H9 (cell line): ENCODE measurements at regions not wholly inside any gene's neighbourhood (a gene's known extent, or its start where the extent isn't known, plus 50 kb on each side); places are given as distances from the start of the nearest gene placed in this dataset.

Experiments
- DNase-seq: peaks from one replicate; pipeline ENCODE4 v3.0.0-alpha.2; 2017
- H2AFZ ChIP-seq: one replicate; pipeline ENCODE4 v1.6.1; 2013; ENCODE audit warnings: mild to moderate bottlenecking, low read length, control low read depth, moderate library complexity
- H2AK5ac ChIP-seq: 2 replicates; pipeline ENCODE4 v1.6.1; 2013; ENCODE audit warnings: low read length, control low read depth, mixed read lengths; ENCODE audit not compliant: insufficient read length
- H2BK120ac ChIP-seq: one replicate; pipeline ENCODE4 v1.6.1; 2013; ENCODE audit warnings: low read depth, mild to moderate bottlenecking, low read length, control low read depth, inconsistent platforms; ENCODE audit not compliant: poor library complexity, severe bottlenecking
- H2BK12ac ChIP-seq: 2 replicates; pipeline ENCODE4 v1.6.1; 2013; ENCODE audit warnings: low read length, control low read depth, mixed read lengths, low read depth; ENCODE audit not compliant: insufficient read length
- H2BK15ac ChIP-seq: 2 replicates; pipeline ENCODE4 v1.6.1; 2013; ENCODE audit warnings: low read depth, low read length, control low read depth
- H2BK20ac ChIP-seq: one replicate; pipeline ENCODE4 v1.6.1; 2013; ENCODE audit warnings: low read depth, mild to moderate bottlenecking, low read length, control low read depth, inconsistent platforms; ENCODE audit not compliant: poor library complexity, severe bottlenecking
- H2BK5ac ChIP-seq: 2 replicates; pipeline ENCODE4 v1.6.1; 2013; ENCODE audit warnings: low read length, control low read depth, mixed read lengths; ENCODE audit not compliant: insufficient read length
- H3K14ac ChIP-seq: 2 replicates; pipeline ENCODE4 v1.6.1; 2013; ENCODE audit warnings: low read length, control low read depth; ENCODE audit not compliant: insufficient read depth
- H3K18ac ChIP-seq: 2 replicates; pipeline ENCODE4 v1.6.1; 2013; ENCODE audit warnings: low read depth, mild to moderate bottlenecking, mixed read lengths, low read length, control low read depth; ENCODE audit not compliant: insufficient read length
- H3K23ac ChIP-seq: 2 replicates; pipeline ENCODE4 v1.6.1; 2013; ENCODE audit warnings: low read length, control low read depth, mixed read lengths, low read depth; ENCODE audit not compliant: insufficient read length
- H3K23me2 ChIP-seq: 2 replicates; pipeline ENCODE4 v1.6.1; 2013; ENCODE audit warnings: low read depth, mild to moderate bottlenecking, mixed read lengths, low read length, control low read depth; ENCODE audit not compliant: insufficient read length, poor library complexity, severe bottlenecking
- H3K27ac ChIP-seq: 2 replicates; pipeline ENCODE4 v1.5.1; 2013; ENCODE audit warnings: low read length, control low read depth, mixed read lengths, low read depth; ENCODE audit not compliant: insufficient read length
- H3K27me3 ChIP-seq: 2 replicates; pipeline ENCODE4 v1.6.1; 2013; ENCODE audit warnings: low read length, control low read depth, inconsistent platforms; ENCODE audit not compliant: insufficient read depth
- H3K4ac ChIP-seq: 2 replicates; pipeline ENCODE4 v1.6.1; 2013; ENCODE audit warnings: low read depth, mild to moderate bottlenecking, control low read depth, inconsistent platforms, low read length, moderate library complexity
- H3K4me1 ChIP-seq: 2 replicates; pipeline ENCODE4 v1.6.1; 2013; ENCODE audit warnings: low read length, control low read depth, inconsistent platforms; ENCODE audit not compliant: insufficient read depth
- H3K4me2 ChIP-seq: 2 replicates; pipeline ENCODE4 v1.6.1; 2013; ENCODE audit warnings: low read length, control low read depth, mixed read lengths; ENCODE audit not compliant: insufficient read length, insufficient read depth
- H3K56ac ChIP-seq: 2 replicates; pipeline ENCODE4 v1.6.1; 2013; ENCODE audit warnings: low read depth, mild to moderate bottlenecking, mixed read lengths, low read length, control low read depth; ENCODE audit not compliant: insufficient read length
- H3K79me1 ChIP-seq: 2 replicates; pipeline ENCODE4 v1.6.1; 2013; ENCODE audit warnings: low read depth, mild to moderate bottlenecking, moderate library complexity, low read length, control low read depth, inconsistent platforms; ENCODE audit not compliant: insufficient read depth, poor library complexity, severe bottlenecking
- H3K79me2 ChIP-seq: 2 replicates; pipeline ENCODE4 v1.6.1; 2013; ENCODE audit warnings: low read length, control low read depth, inconsistent platforms; ENCODE audit not compliant: insufficient read depth
- H3K9ac ChIP-seq: 2 replicates; pipeline ENCODE4 v1.6.1; 2013; ENCODE audit warnings: low read length, control low read depth, mixed read lengths; ENCODE audit not compliant: insufficient read length; ENCODE audit errors: extremely low read depth
- H3K9me3 ChIP-seq: one replicate; pipeline ENCODE4 v1.6.1; 2013; ENCODE audit warnings: low read depth, low read length, inconsistent platforms; ENCODE audit not compliant: control insufficient read depth
- H3T11ph ChIP-seq: one replicate; pipeline ENCODE4 v1.6.1; 2013; ENCODE audit warnings: mild to moderate bottlenecking, low read length, control low read depth, inconsistent platforms
- H4K20me1 ChIP-seq: one replicate; pipeline ENCODE4 v1.6.1; 2013; ENCODE audit not compliant: control insufficient read depth, insufficient read length, insufficient read depth
- H4K5ac ChIP-seq: 2 replicates; pipeline ENCODE4 v1.6.1; 2013; ENCODE audit warnings: low read depth, mild to moderate bottlenecking, mixed read lengths, low read length, control low read depth; ENCODE audit not compliant: insufficient read length
- H4K8ac ChIP-seq: replicated peaks from 2 replicates; pipeline ENCODE4 v1.6.1; 2013; ENCODE audit warnings: low read length, control low read depth, mixed read lengths, low read depth; ENCODE audit not compliant: insufficient read length
- H4K91ac ChIP-seq: 2 replicates; pipeline ENCODE4 v1.6.1; 2013; ENCODE audit warnings: low read depth, mild to moderate bottlenecking, moderate library complexity, mixed read lengths, low read length, control low read depth; ENCODE audit not compliant: insufficient read length
- H3K27ac Mint-ChIP-seq, 3 experiments: 2 replicates in 2 of 3; 3 replicates in 1 of 3; pipeline ENCODE4 v1.8.0; 2020 to 2021; ENCODE audit warnings: mixed read lengths in 3 of 3, mild to moderate bottlenecking in 1 of 3, moderate library complexity in 1 of 3
- H3K27me3 Mint-ChIP-seq: 2 replicates; pipeline ENCODE4 v1.8.0; 2021; ENCODE audit warnings: low read depth, mild to moderate bottlenecking, moderate library complexity, mixed read lengths
- H3K36me3 Mint-ChIP-seq, 3 experiments: 2 replicates in 2 of 3; 3 replicates in 1 of 3; pipeline ENCODE4 v1.8.0; 2020 to 2021; ENCODE audit warnings: low read depth in 3 of 3, mixed read lengths in 3 of 3; ENCODE audit not compliant: insufficient read depth in 1 of 3
- H3K4me1 Mint-ChIP-seq, 2 experiments: 2 replicates each; pipeline ENCODE4 v1.8.0; 2020; ENCODE audit warnings: mixed read lengths in 2 of 2
- H3K4me3 Mint-ChIP-seq, 2 experiments: 2 replicates in 1 of 2; 3 replicates in 1 of 2; pipeline ENCODE4 v1.8.0; 2020 to 2021; ENCODE audit warnings: mild to moderate bottlenecking in 2 of 2, mixed read lengths in 2 of 2, moderate library complexity in 1 of 2
- H3K9me3 Mint-ChIP-seq, 2 experiments: 2 replicates in 1 of 2; 3 replicates in 1 of 2; pipeline ENCODE4 v1.8.0; 2020; ENCODE audit warnings: mild to moderate bottlenecking in 2 of 2, mixed read lengths in 2 of 2, moderate library complexity in 1 of 2
- CTCF ChIP-seq: fragments of 200-600 bp; sonication (generic); conservative IDR thresholded peaks from 3 replicates; pipeline ENCODE4 v1.8.0; 2021; ENCODE audit warnings: antibody characterized with exemption, mild to moderate bottlenecking
- WGBS: extraction: QIAGEN DNeasy Blood & Tissue Kit; methylation state at CpG from one replicate; pipeline ENCODE4 v1.1.7; 2013; ENCODE audit warnings: missing lambda C conversion rate, low lambda C conversion rate, mixed read lengths; ENCODE audit not compliant: insufficient read length; ENCODE audit errors: extremely low coverage; 5-methylcytosine and 5-hydroxymethylcytosine counted together

- Histone ChIP-seq H3K79me1 (no peaks in the 10 kb centered on the region), H3K56ac (no peak overlapping the region), H3K79me2 (no peaks in the 10 kb centered on the region), H3T11ph (no peak overlapping the region), H4K8ac (no peak overlapping the region), H3K4ac (no peak overlapping the region), H3K23ac (no peak overlapping the region), H2BK15ac (no peak overlapping the region), H4K20me1 (no peaks in the 10 kb centered on the region), H3K23me2 (no peaks in the 10 kb centered on the region), H4K91ac (no peak overlapping the region), H2BK5ac (no peak overlapping the region), H3K18ac (no peak overlapping the region), H3K27me3 (no peaks in the 10 kb centered on the region), H4K5ac (no peak overlapping the region), H2BK20ac (no peak overlapping the region), H3K4me2 (no peak overlapping the region), H2AK5ac (no peak overlapping the region), H3K27ac (no peak overlapping the region), H3K9ac (no peak overlapping the region), H2AFZ (no peak overlapping the region), H3K4me1 (no peaks in the 10 kb centered on the region), H3K9me3 (no peaks in the 10 kb centered on the region), H2BK12ac (no peak overlapping the region), H3K14ac (no peak overlapping the region), H2BK120ac (no peak overlapping the region)
- WGBS, result no CpG with 5 or more reads among the region's 9 CpGs
- peak overlapping the region in 1 of 3 experiments; percentile 42; a peak in 1 of 7 replicates for H3K27ac Mint-ChIP-seq
- no peak overlapping the region for H3K4me3 Mint-ChIP-seq
- TF ChIP-seq CTCF, result no peak
- peaks cover 3 to 6% of the 10 kb centered on the region in 2 experiments; a peak in 4 of 5 replicates for H3K9me3 Mint-ChIP-seq
- H3K36me3 Mint-ChIP-seq, result peaks cover 0 to 4% (median 0%) of the 10 kb centered on the region in 3 experiments; a peak in 3 of 7 replicates
- H3K4me1 Mint-ChIP-seq, result peaks cover 0 to 4% of the 10 kb centered on the region in 2 experiments; a peak in 1 of 4 replicates
- DNase-seq, result no peak
- peaks cover 2% of the 10 kb centered on the region for H3K27me3 Mint-ChIP-seq
Observed at GRCh38 chr19:31648347-31648746, 299.1 kb upstream of the TSHZ3 start.
